ENCODE measurements at regions not wholly inside any gene's neighbourhood (a gene's known extent, or its start where the extent isn't known, plus 50 kb on each side); places are given as distances from the start of the nearest gene placed in this dataset.
"Not testable (repeated sequence)": the region's sequence is repeated elsewhere in the genome, so short reads cannot be mapped to it uniquely, and the experiment has no call there.

DNA sequence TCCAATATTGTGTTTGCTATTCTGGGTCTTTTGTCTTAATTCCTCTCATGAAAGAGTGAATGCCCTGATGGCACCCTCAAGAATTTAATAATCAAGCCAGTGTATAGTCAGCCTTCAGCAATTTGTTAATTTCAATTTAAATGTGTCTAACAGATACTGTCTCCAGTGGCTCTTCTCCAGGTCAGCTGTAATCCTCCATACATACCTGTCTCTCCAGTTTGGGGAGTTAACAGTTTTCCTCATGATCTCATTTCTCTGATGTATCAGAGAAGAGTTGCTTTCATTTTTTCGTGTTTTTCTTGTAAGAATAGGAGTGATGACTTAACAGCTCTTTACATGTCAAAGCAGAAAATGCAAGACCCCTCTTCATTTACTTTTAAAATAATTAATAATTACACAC lies 500.3 kb upstream of the RORB start:
- no peak for DNase-seq (ENCODE audit: low read depth in 2 of 2)

GRCh38 chr9:74001382-74001781 lies 495.8 kb upstream of the RORB start:
- DNase-seq (ENCODE audit: low read depth in 2 of 2) = no peak

DNA sequence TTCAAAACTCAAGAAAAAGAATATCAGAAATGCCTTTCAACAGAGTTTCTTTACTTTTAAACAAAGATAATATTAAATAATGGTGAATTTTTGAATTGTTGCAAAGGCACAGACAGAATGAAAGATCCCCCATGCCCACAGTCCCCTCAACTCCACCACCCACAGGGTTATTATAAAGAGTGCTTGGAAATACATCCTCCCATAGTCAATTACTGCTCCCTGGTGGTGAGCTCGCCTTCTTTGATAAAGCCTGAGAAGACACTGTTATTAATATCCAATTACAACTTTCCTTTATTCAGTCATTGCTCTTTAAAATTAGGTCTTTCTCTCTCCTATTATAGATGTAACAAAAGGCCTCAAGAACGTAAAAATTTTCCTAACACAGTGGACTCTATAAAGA lies 490.2 kb upstream of the RORB start:
- no peak for DNase-seq (ENCODE audit: low read depth in 2 of 2)

GRCh38 chr9:74007833-74008232 lies 489.3 kb upstream of the RORB start:
- DNase-seq (ENCODE audit: low read depth in 2 of 2) = no peak

- DNase-seq (ENCODE audit: low read depth in 2 of 2) = no peak
These were observed 481.1 kb upstream of the RORB start for GRCh38 chr9:74016004-74016403.

DNA sequence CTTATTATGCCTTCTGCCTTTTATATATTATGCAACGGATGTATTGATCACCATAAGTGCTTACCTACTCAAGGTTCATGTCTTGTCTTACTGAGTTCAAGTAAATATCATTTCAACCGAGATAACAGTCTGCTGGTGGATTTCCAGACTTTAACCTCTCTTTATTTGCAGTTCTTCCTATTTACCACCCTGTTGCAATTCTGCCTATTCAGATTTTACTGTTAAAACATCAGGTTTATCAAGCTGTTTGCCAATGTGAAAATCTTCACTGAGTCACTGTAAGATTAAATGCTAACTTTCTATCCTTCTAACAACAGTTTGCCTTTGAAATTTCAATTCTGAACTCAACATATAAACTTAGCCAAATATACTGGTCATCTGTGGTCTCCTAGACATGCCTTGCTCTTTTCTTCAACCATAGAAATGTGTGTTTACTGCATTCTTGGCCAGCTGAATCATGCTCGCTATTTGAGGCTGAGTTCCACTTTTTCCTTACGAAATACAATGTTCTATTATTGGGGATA lies 471.7 kb upstream of the RORB start:
- DNase-seq (ENCODE audit: low read depth in 2 of 2) = no peak

DNA sequence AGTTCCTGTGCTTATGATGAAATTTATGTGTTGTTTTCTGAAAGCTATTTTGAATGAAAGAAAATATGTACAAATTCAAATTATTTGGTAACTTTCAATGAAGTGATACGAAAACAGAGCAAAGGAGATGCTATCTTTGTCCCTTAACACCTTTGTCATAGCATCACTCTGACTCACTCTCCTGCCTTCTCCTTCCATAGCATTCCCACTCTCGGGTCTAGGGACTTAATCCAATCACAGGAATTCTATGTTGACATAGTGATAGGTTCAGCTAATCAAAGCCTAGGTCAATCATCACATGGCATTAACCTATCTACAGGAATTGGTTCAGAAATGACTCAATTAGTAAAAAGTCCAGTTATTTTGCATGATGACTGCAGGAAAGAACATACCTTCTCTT lies 464.7 kb upstream of the RORB start:
- DNase-seq (ENCODE audit: low read depth in 2 of 2) = no peak

GRCh38 chr9:74035786-74036185 lies 461.3 kb upstream of the RORB start:
- DNase-seq (ENCODE audit: low read depth in 2 of 2) = no peak

- DNase-seq (ENCODE audit: low read depth in 2 of 2) = no peak
These were observed 460.4 kb upstream of the RORB start for GRCh38 chr9:74036549-74037231.

- no peak for DNase-seq (ENCODE audit: low read depth in 2 of 2)
These were observed 459.9 kb upstream of the RORB start for GRCh38 chr9:74037274-74037673.

GRCh38 chr9:74041588-74041987 lies 455.5 kb upstream of the RORB start:
- no peak for DNase-seq (ENCODE audit: low read depth in 2 of 2)

- DNase-seq (ENCODE audit: low read depth in 2 of 2) = no peak
These were observed 452.3 kb upstream of the RORB start for GRCh38 chr9:74044844-74045243.

DNA sequence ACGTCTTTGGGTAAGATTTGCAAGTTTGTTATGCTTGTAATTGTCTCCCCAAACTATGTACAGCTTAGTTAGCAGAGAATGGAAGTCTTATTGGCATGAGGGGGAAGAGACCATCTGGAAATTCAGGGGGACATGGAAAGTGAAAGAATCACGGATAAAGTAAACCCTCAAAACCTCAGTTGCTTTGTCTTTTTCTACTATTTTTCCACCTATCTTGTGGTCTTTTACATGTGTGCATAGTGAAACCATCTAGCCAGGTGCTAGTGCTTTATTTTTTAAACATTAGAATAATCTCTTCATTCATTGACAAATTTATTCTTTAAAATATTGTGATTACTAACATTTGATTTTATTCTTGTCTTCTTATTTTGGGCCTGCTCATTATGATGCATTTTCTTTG lies 441.1 kb upstream of the RORB start:
- DNase-seq (ENCODE audit: low read depth in 2 of 2) = no peak

DNA sequence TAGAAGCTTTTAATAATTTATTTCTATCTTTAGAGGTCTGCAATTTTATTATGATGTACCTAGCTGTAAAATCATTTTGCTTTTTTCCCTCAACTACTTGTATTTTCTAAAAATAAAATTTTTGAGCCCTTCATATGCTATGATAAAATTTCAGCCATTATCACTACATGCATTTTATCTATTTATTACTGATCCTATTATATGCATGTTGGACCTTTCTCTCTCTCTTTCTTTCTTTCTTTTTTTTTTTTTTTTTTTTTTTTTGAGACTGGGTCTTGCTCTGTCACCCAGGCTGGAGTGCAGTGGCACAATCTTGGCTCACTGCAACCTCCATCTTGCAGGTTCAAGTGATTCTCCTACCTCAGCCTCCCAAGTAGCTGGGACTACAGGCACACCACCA lies 440.1 kb upstream of the RORB start:
- DNase-seq (ENCODE audit: low read depth in 2 of 2) = not testable (repeated sequence)

DNA sequence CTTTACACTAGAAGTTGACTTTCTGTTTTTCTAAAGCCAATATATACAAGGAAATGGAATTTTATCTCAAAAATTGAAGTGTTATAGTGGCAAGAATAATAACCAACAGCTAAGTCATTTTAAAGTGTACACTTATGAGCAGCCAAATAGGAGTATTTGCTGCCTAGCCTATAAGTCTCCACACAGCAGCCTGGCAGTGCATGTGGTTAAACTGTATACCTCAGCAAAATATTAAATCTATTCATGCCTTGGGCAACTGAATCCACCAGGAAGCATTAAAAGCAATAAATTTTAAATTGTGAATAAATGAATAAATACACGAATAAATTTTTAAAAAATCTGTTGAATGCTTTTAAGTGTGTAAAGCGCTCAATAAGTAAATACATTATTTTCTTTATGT lies 432.4 kb upstream of the RORB start:
- DNase-seq (ENCODE audit: low read depth in 2 of 2) = no peak

DNA sequence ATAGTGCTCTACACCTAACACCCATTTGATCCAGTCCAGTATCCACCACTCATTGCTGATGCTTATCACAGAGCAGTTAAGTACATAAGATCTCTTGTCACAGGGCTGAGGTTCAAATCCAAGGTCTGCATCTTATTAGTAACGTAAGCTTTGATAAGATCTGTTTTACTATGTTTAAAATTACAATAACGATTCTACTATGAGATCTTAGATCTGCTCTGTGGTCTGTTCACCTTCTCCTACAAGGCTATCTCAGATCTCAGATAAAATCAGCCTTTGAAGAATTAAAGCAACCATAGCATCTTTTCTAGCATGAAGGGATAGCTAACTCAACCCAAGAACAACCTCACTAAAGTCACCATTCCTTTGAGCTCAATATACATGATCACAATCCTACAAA lies 431.0 kb upstream of the RORB start:
- no peak for DNase-seq (ENCODE audit: low read depth in 2 of 2)

- DNase-seq (ENCODE audit: low read depth in 2 of 2) = no peak
These were observed 430.5 kb upstream of the RORB start for GRCh38 chr9:74066605-74067004.

GRCh38 chr9:74071502-74071901 lies 425.6 kb upstream of the RORB start:
- DNase-seq (ENCODE audit: low read depth in 2 of 2) = no peak

- no peak for DNase-seq (ENCODE audit: low read depth in 2 of 2)
These were observed 423.2 kb upstream of the RORB start for GRCh38 chr9:74073897-74074296.

- DNase-seq (ENCODE audit: low read depth in 2 of 2) = no peak
These were observed 418.5 kb upstream of the RORB start for GRCh38 chr9:74078647-74079046.

DNA sequence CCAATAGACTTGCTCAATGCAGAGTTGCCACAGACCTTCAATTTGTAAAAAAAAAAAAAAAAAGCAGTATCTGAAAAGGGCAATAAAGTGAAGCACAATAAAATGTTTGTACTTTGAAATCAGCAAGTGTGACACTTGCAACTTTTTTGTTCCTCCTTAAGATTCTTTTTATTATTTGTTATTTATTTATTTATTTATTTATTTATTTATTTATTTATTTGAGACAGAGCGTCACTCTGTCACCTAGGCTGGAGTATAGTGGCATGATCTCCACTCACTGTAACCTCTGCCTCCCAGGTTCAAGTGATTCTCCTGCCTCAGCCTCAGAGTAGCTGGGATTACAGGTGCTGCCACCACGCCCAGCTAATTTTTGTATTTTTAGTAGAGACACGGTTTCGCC lies 416.5 kb upstream of the RORB start:
- DNase-seq (ENCODE audit: low read depth in 2 of 2) = not testable (repeated sequence)

GRCh38 chr9:74083681-74084433 lies 413.3 kb upstream of the RORB start:
- no peak for DNase-seq (ENCODE audit: low read depth in 2 of 2)

- not testable (repeated sequence) for DNase-seq (ENCODE audit: low read depth in 2 of 2)
These were observed 411.6 kb upstream of the RORB start for GRCh38 chr9:74085384-74086037.

Data from stimulated activated CD4-positive, alpha-beta T cell treated with anti-CD3 and anti-CD28 coated beads, Interleukin-4, amount 100 ng/mL, for 48 hours (primary cell).